OCI-LY3 (cell line): ENCODE measurements at regions not wholly inside any gene's neighbourhood (a gene's known extent, or its start where the extent isn't known, plus 50 kb on each side); places are given as distances from the start of the nearest gene placed in this dataset.

Experiments
- CTCF ChIP-seq: fragments of 200-600, 300-600 bp; sonication (generic); IDR thresholded peaks from 2 replicates; pipeline ENCODE4 v1.5.1; 2014; ENCODE audit warnings: antibody characterized with exemption, low read length, low read depth
- EZH2phosphoT487 ChIP-seq: fragments of 200-600 bp; shearing (Covaris generic); IDR thresholded peaks from 2 replicates; pipeline ENCODE4 v1.6.1; 2018; ENCODE audit warnings: antibody characterized with exemption, mixed run types, low read depth

DNA sequence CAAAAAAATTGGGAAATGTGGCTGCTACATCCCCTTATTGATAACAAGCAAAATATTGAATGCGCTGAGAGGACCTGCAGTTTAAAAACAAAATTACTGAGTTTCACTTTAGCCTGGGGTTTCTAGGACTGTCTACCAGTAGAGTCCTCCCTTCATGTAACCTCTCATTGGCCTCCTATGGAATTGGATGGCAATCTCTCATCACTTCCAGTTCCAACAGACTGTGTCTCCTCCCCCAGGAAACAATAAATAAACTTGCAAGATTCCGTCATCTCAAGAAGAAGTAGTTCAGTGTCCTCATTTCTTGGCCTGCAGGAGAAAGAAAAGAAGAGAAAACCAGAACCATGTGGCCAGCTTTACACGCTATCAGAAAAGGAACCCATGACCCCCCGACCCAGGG lies 123.8 kb downstream of the TLE3 start:
- TF ChIP-seq CTCF: no peak
- TF ChIP-seq EZH2phosphoT487: no peak
